ENCODE measurements at regions not wholly inside any gene's neighbourhood (a gene's known extent, or its start where the extent isn't known, plus 50 kb on each side); places are given as distances from the start of the nearest gene placed in this dataset.

DNA sequence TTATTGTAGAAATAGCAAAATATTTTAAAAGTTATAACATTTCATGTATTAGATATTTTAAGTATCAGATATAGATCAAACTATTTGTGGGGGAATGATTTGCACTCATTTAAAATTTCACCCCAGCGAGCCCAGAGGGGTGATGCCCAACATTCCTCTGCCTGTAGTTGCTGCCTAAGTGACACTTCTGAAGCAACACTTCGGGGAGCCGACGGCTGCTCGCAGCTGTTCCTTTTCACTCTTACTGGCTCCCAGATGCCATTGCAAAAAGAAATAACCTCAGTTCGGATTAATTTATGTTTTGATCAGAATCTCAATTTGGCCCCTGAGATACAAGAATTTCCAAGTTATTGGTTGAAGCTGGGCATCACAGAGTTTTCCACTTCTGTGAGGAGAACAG, 603.8 kb downstream of the PLCL1 start:
- no peaks in the 10 kb centered on the region for H3K4me1 ChIP-seq
- no peak overlapping the region for H3K27ac ChIP-seq
- TF ChIP-seq, protein P1, sequence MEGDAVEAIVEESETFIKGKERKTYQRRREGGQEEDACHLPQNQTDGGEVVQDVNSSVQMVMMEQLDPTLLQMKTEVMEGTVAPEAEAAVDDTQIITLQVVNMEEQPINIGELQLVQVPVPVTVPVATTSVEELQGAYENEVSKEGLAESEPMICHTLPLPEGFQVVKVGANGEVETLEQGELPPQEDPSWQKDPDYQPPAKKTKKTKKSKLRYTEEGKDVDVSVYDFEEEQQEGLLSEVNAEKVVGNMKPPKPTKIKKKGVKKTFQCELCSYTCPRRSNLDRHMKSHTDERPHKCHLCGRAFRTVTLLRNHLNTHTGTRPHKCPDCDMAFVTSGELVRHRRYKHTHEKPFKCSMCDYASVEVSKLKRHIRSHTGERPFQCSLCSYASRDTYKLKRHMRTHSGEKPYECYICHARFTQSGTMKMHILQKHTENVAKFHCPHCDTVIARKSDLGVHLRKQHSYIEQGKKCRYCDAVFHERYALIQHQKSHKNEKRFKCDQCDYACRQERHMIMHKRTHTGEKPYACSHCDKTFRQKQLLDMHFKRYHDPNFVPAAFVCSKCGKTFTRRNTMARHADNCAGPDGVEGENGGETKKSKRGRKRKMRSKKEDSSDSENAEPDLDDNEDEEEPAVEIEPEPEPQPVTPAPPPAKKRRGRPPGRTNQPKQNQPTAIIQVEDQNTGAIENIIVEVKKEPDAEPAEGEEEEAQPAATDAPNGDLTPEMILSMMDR (IDR thresholded peaks at IDR 0.05) = no peak
- intact Hi-C loops (cut with DNase I) = no loop called here
- H3K4me3 ChIP-seq = no peak overlapping the region
- DNase-seq (no peak), ATAC-seq (no peak)
- H3K9me3 ChIP-seq = no peaks in the 10 kb centered on the region
- no peaks in the 10 kb centered on the region for H3K27me3 ChIP-seq
- H3K36me3 ChIP-seq = no peaks in the 10 kb centered on the region

DNA sequence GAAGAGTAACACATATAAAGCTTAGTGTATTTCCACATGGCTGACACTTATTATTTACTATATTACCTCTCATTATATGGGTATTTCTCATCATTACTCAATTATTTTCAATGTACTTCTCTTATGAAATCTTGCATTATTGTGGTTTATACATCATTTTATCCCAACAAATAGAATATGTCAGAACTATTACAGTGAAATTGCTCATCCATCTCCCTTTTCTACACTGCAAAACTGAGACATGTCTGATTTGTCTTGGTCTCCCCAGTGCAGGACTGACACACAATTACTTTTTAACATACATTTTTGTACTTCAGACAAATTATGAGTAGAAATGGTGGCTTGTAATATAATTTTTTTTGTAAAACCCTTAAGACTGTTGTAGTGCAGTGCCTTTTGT, 600.9 kb downstream of the PLCL1 start:
- DNase-seq (no peak), ATAC-seq (no peak)
- H3K36me3 ChIP-seq = no peaks in the 10 kb centered on the region
- H3K4me3 ChIP-seq = no peak overlapping the region
- no peaks in the 10 kb centered on the region for H3K27me3 ChIP-seq
- H3K27ac ChIP-seq = no peak overlapping the region
- H3K4me1 ChIP-seq = no peaks in the 10 kb centered on the region
- intact Hi-C loops (cut with DNase I) = no loop called here
- TF ChIP-seq, protein P1 (IDR thresholded peaks at IDR 0.05) = no peak
- no peaks in the 10 kb centered on the region for H3K9me3 ChIP-seq

DNA sequence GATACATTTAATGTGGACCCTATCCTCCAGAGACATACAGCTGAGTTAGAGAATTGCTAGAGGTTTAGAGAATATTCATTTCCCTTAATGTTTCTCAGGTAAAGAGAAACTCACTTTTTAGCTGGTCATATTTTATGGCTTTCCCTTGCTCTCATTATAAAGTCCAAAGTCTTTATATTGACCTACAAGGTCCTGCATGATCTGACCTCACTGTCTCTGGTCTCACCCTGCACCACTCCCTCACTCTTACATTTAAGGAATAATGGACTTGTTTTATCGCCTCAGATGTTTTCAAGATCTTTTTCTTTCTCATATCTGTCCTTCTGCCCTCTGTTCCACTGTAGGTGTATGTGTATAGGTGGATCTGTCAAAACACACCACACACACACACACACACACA, 597.3 kb downstream of the PLCL1 start:
- Histone ChIP-seq H3K27me3 (no peaks in the 10 kb centered on the region), H3K36me3 (no peaks in the 10 kb centered on the region), H3K4me1 (no peaks in the 10 kb centered on the region), H3K27ac (no peak overlapping the region), H3K9me3 (no peaks in the 10 kb centered on the region), H3K4me3 (no peak overlapping the region)
- TF ChIP-seq, protein P1 (IDR thresholded peaks at IDR 0.05) = no peak
- DNase-seq (no peak), ATAC-seq (no peak)
- intact Hi-C loops (cut with DNase I) = no loop called here

DNA sequence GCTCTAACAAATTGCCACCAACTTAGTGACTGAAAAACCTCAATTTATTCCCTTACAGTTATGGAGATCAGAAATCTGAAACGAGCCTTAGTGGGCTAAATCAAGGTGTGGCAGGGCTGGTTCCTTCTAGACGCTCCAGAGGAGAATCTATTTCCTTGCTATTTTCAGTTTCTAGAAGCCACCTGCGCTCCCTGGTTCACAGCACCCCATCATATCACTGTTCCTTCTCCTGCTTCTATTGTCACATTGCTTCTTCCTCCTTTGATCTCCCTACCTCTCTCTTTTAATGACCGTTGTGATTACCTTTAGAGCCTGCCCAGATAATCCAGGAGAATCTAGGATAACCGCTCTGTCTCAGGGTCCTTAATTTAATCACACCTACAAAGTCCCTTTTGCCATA, 596.6 kb downstream of the PLCL1 start:
- no peaks in the 10 kb centered on the region for H3K27me3 ChIP-seq
- ATAC-seq (no peak), DNase-seq (no peak)
- no peak overlapping the region for H3K27ac ChIP-seq
- no peaks in the 10 kb centered on the region for H3K9me3 ChIP-seq
- intact Hi-C loops (cut with DNase I) = no loop called here
- no peaks in the 10 kb centered on the region for H3K36me3 ChIP-seq
- H3K4me1 ChIP-seq = no peaks in the 10 kb centered on the region
- H3K4me3 ChIP-seq = no peak overlapping the region
- TF ChIP-seq, protein P1 (IDR thresholded peaks at IDR 0.05) = no peak

DNA sequence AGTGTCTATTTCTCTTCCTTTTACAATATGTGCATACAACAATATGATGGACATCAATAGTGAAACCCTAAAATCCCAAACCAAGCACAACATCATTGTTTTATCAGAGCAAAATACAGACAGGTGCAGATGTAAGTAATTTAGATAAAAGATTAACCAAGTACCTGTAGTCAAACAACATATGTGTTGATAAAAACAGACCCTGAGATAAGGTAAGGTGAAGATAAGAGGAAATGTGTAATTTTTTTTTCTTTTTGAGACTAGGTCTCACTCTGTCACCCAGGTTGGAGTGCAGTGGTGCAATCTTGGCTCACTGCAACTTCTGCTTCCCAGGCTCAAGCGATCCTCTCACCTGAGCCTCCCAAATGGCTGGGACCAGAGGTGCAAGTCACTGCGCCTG, 589.8 kb downstream of the PLCL1 start:
- intact Hi-C loops (cut with DNase I) = no loop called here
- ATAC-seq (no peak), DNase-seq (no peak)
- Histone ChIP-seq H3K9me3 (no peaks in the 10 kb centered on the region), H3K4me3 (no peak overlapping the region), H3K27me3 (no peaks in the 10 kb centered on the region), H3K4me1 (no peaks in the 10 kb centered on the region), H3K36me3 (no peaks in the 10 kb centered on the region), H3K27ac (no peak overlapping the region)
- TF ChIP-seq, protein P1 (IDR thresholded peaks at IDR 0.05) = no peak

DNA sequence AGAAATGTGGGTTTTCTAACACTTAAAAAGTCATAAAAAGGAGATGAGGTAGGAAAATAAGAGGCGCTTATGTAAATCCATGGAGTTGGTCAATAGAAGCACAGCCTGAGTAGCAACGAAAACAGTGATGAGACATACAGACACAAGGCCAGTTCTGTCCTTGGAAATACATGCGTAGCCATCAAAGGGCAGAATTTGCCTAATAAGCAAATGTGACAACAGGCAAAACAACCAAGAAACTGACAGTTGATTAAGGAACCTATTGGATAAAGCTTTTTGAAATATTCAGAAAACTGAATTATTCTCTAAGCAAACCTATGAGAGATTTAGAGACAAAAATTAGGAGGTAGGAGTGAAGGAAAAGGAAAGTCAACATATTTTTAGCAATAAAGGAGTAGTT, 586.3 kb downstream of the PLCL1 start:
- Histone ChIP-seq H3K4me3 (no peak overlapping the region), H3K4me1 (no peaks in the 10 kb centered on the region), H3K9me3 (no peaks in the 10 kb centered on the region), H3K27ac (no peak overlapping the region), H3K27me3 (no peaks in the 10 kb centered on the region), H3K36me3 (no peaks in the 10 kb centered on the region)
- no peak for ATAC-seq
- intact Hi-C loops (cut with DNase I) = no loop called here
- no peak for DNase-seq
- TF ChIP-seq, protein P1 (IDR thresholded peaks at IDR 0.05) = no peak
